GM23248 (cell line): ENCODE measurements at regions not wholly inside any gene's neighbourhood (a gene's known extent, or its start where the extent isn't known, plus 50 kb on each side); places are given as distances from the start of the nearest gene placed in this dataset.

Source experiments
- DNase-seq: peaks from one replicate; pipeline ENCODE4 v3.0.0-alpha.2; 2015
- H2AFZ ChIP-seq: fragments of 200-600 bp; sonication (generic); 2 replicates; pipeline ENCODE4 v1.6.1; 2016; ENCODE audit warnings: antibody characterized with exemption
- H3F3A ChIP-seq: fragments of 200-600 bp; sonication (generic); 2 replicates; pipeline ENCODE4 v1.6.1; 2016; ENCODE audit warnings: mild to moderate bottlenecking, antibody characterized with exemption, mixed run types; ENCODE audit not compliant: insufficient read depth
- H3K27ac ChIP-seq: fragments of 200-600 bp; sonication (generic); 2 replicates; pipeline ENCODE4 v1.5.1; 2016; ENCODE audit warnings: mild to moderate bottlenecking
- H3K27me3 ChIP-seq: fragments of 200-600 bp; sonication (generic); replicated peaks from 2 replicates; pipeline ENCODE4 v1.6.1; 2016; ENCODE audit warnings: mild to moderate bottlenecking; ENCODE audit not compliant: insufficient read depth
- H3K36me3 ChIP-seq: fragments of 200-600 bp; sonication (generic); 2 replicates; pipeline ENCODE4 v1.6.1; 2016; ENCODE audit warnings: low read depth, mild to moderate bottlenecking
- H3K4me1 ChIP-seq: fragments of 200-600 bp; sonication (generic); 2 replicates; pipeline ENCODE4 v1.6.1; 2016; ENCODE audit warnings: mild to moderate bottlenecking; ENCODE audit not compliant: insufficient read depth
- H3K4me2 ChIP-seq: fragments of 200-600 bp; sonication (generic); one replicate; pipeline ENCODE4 v1.6.1; 2016; ENCODE audit warnings: mild to moderate bottlenecking; ENCODE audit not compliant: unreplicated experiment
- H3K4me3 ChIP-seq: fragments of 200-600 bp; sonication (generic); 2 replicates; pipeline ENCODE4 v1.5.1; 2016; ENCODE audit warnings: mild to moderate bottlenecking
- H3K79me2 ChIP-seq: fragments of 200-600 bp; sonication (generic); 2 replicates; pipeline ENCODE4 v1.6.1; 2016; ENCODE audit warnings: mild to moderate bottlenecking; ENCODE audit not compliant: insufficient read depth
- H3K9ac ChIP-seq: fragments of 200-600 bp; sonication (generic); 2 replicates; pipeline ENCODE4 v1.6.1; 2016; ENCODE audit warnings: mild to moderate bottlenecking
- H3K9me2 ChIP-seq: fragments of 200-600 bp; sonication (generic); 2 replicates; pipeline ENCODE4 v1.6.1; 2016; ENCODE audit warnings: mixed run types, mild to moderate bottlenecking, moderate library complexity; ENCODE audit not compliant: insufficient read depth
- H3K9me3 ChIP-seq: fragments of 200-600 bp; sonication (generic); one replicate; pipeline ENCODE4 v1.6.1; 2017; ENCODE audit warnings: low read depth
- H4K20me1 ChIP-seq: fragments of 200-600 bp; sonication (generic); 2 replicates; pipeline ENCODE4 v1.6.0; 2016; ENCODE audit not compliant: insufficient read depth
- EZH2 ChIP-seq: fragments of 200-600 bp; sonication (generic); IDR thresholded peaks from 2 replicates; pipeline ENCODE4 v1.6.1; 2018; ENCODE audit warnings: antibody characterized with exemption, mild to moderate bottlenecking; ENCODE audit not compliant: insufficient read depth, poor library complexity, severe bottlenecking
- EZH2phosphoT487 ChIP-seq: fragments of 200-600 bp; sonication (generic); IDR thresholded peaks from 2 replicates; pipeline ENCODE4 v1.6.1; 2018; ENCODE audit warnings: antibody characterized with exemption, moderate library complexity, mild to moderate bottlenecking, low read depth; ENCODE audit not compliant: insufficient read depth
- WGBS, 2 experiments: methylation state at CpG; one replicate each; pipeline ENCODE4 v1.1.6; 2015 to 2017; ENCODE audit warnings: low lambda C conversion rate in 2 of 2, low coverage in 1 of 2; ENCODE audit errors: missing lambda C conversion rate in 2 of 2; 5-methylcytosine and 5-hydroxymethylcytosine counted together
- in situ Hi-C: fragments of 300-500 bp; cut with MboI; formaldehyde crosslinking; loops from 2 replicates; pipeline ENCODE4 v1.15.0; 2020

DNA sequence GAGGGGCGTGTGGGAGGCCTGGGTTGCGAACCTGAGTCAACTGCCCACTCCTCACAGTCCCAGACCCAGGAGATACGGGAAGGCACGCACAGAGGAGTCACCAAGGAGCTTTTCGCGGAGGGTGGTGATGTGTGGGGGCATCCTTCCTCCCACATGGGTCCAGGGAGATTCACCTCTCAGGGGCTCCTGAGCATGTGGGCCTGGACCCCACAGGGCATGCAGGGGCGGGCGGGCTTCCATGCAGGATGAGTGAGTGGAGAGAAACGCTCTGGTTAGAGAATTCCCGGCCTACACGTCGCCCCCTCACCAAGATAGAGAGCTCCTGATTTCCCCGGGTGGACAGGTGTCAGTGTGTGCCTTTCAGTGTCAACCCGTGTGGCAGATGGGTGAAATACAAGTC, 641.7 kb upstream of the FZD8 start:
- no peak overlapping the region for H3K27ac ChIP-seq
- H4K20me1 ChIP-seq = no peaks in the 10 kb centered on the region
- DNase-seq = no peak
- no peaks in the 10 kb centered on the region for H3K9me3 ChIP-seq
- no peak overlapping the region for H3K4me3 ChIP-seq
- H3K79me2 ChIP-seq = no peaks in the 10 kb centered on the region
- H3K27me3 ChIP-seq = no peaks in the 10 kb centered on the region
- no peaks in the 10 kb centered on the region for H3F3A ChIP-seq
- 72 to 74% methylated on average over 12 to 14 of the region's 14 CpGs for WGBS, 2 experiments
- H3K9me2 ChIP-seq = no peaks in the 10 kb centered on the region; the same call in 1 of the 2 replicates
- H3K4me1 ChIP-seq = no peaks in the 10 kb centered on the region
- H3K36me3 ChIP-seq = no peaks in the 10 kb centered on the region
- no peak overlapping the region for H2AFZ ChIP-seq
- in situ Hi-C loops = no loop called here
- no peak overlapping the region for H3K9ac ChIP-seq
- TF ChIP-seq EZH2 (no peak), EZH2phosphoT487 (no peak)
- H3K4me2 ChIP-seq = no peak overlapping the region

DNA sequence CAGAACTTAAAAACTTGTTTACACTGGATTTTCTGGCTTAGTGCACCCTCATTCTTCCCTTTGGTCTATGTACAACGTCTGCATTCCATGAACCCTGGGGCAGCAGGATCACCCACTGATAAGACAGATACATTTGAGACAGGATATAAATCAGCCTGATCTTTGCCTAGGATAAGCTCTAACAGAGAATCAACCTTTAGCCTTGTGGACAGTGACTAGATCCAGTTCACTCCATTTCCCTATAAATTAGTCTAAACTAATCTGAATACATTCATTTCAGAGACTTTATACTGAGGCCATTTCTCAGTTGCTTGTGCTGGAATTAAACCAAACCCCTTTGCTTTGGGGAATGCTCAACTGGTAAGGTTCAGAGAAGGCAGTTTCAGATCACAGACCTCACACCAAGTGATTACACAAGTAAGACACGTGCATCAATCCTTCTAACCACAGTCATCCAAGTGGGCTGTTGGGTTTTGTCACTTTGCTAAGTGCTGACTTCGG, 639.8 kb upstream of the FZD8 start:
- Histone ChIP-seq H3K79me2 (no peaks in the 10 kb centered on the region), H3F3A (no peaks in the 10 kb centered on the region), H3K27ac (no peak overlapping the region), H3K9ac (no peak overlapping the region), H2AFZ (no peak overlapping the region), H4K20me1 (no peaks in the 10 kb centered on the region), H3K9me2 (no peaks in the 10 kb centered on the region; the same call in 1 of the 2 replicates), H3K36me3 (no peaks in the 10 kb centered on the region), H3K4me1 (no peaks in the 10 kb centered on the region), H3K4me3 (no peak overlapping the region), H3K9me3 (no peaks in the 10 kb centered on the region), H3K27me3 (no peaks in the 10 kb centered on the region), H3K4me2 (no peak overlapping the region)
- in situ Hi-C loops = no loop called here
- 34 to 38% methylated on average over 3 of the region's 3 CpGs for WGBS, 2 experiments
- DNase-seq = no peak
- no peak for TF ChIP-seq EZH2
- TF ChIP-seq EZH2phosphoT487 = no peak

DNA sequence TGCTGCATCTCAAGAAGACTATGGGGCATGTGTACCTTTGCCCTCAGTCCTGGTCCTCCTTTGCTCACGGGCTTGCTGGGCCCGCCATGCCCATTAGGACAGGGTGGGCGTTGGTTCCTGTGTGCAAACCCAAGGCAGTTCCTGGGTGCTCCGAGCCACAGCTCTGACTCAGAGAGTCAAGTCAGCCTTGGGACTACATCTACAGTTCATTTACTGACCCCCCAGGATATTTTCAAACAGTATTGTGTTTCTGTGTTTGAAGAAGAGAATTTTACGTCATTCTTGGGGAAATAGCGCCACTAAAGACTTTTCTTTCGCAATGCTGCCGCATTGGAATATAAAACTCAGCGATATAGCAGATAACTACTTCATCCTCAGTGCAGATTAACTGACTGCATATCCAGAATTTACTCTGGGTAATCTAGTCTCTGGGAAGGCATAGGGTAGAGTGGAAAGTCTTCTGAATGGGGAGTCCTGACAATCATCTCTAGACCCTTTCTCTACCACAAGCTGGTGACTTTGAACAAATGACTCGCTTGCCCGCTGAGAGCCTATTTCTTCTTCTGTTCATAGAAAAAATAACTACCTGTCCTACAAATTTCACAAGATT, 638.9 kb upstream of the FZD8 start:
- Histone ChIP-seq H4K20me1 (no peaks in the 10 kb centered on the region), H3K4me2 (no peak overlapping the region), H3K4me3 (no peak overlapping the region), H3K4me1 (no peaks in the 10 kb centered on the region), H3K9me3 (no peaks in the 10 kb centered on the region), H3K9ac (no peak overlapping the region), H3K27me3 (no peaks in the 10 kb centered on the region), H3K9me2 (no peaks in the 10 kb centered on the region; the same call in 1 of the 2 replicates), H3K79me2 (no peaks in the 10 kb centered on the region), H3K36me3 (no peaks in the 10 kb centered on the region), H3K27ac (no peak overlapping the region), H2AFZ (no peak overlapping the region), H3F3A (no peaks in the 10 kb centered on the region)
- WGBS, 2 experiments = 90 to 92% methylated on average over 11 of the region's 11 CpGs
- TF ChIP-seq EZH2 = no peak
- TF ChIP-seq EZH2phosphoT487 = no peak
- in situ Hi-C loops = no loop called here
- DNase-seq = no peak

DNA sequence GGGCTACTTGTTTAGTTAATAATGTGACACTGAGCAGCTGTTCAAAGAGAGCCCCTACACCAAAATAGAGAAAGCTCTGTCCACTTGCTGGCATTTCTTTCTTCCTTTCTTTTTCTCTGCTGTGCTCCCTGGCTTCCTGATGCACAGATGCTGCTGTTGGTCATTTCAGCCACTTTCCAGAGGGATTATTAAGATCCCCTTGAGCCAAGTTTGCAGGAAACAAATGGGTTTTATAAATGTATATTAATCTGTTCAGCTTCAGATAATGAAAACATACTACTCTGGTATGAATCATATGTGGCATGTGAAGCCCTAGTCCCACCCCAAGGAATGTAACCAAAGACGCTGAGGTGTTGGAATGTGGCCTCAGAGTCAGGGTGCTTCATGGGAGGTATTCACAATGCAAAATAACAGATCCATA, 638.2 kb upstream of the FZD8 start:
- peak; percentile 23 for DNase-seq
- Histone ChIP-seq H4K20me1 (no peaks in the 10 kb centered on the region), H3K9me3 (no peaks in the 10 kb centered on the region), H3K27ac (no peak overlapping the region), H3K9me2 (no peaks in the 10 kb centered on the region; the same call in 1 of the 2 replicates), H3K36me3 (no peaks in the 10 kb centered on the region), H2AFZ (no peak overlapping the region), H3K79me2 (no peaks in the 10 kb centered on the region), H3K4me2 (no peak overlapping the region), H3K27me3 (no peaks in the 10 kb centered on the region), H3K4me3 (no peak overlapping the region), H3K4me1 (no peaks in the 10 kb centered on the region), H3F3A (no peaks in the 10 kb centered on the region), H3K9ac (no peak overlapping the region)
- in situ Hi-C loops = no loop called here
- TF ChIP-seq EZH2phosphoT487 = no peak
- TF ChIP-seq EZH2 = no peak
- 54 to 64% methylated on average over 1 of the region's 1 CpG for WGBS, 2 experiments
